GM13976 (cell line): ENCODE measurements at regions not wholly inside any gene's neighbourhood (a gene's known extent, or its start where the extent isn't known, plus 50 kb on each side); places are given as distances from the start of the nearest gene placed in this dataset.

Source experiments
- DNase-seq: peaks from one replicate; pipeline ENCODE4 v3.0.0; 2012; ENCODE audit warnings: low spot score
- in situ Hi-C: fragments of 300-500 bp; cut with MboI; formaldehyde crosslinking; loops from one replicate; pipeline ENCODE4 v1.12.0; 2022; ENCODE audit warnings: low sequenced_read_pairs, mixed read lengths, inconsistent platforms; ENCODE audit not compliant: unreplicated experiment
- TF ChIP-seq, protein P1 (sequence below): IDR thresholded peaks from 2 replicates; pipeline ENCODE4 v1.5.1; 2012; ENCODE audit warnings: borderline replicate concordance, mild to moderate bottlenecking; ENCODE audit not compliant: insufficient read depth; ENCODE audit errors: extremely low read depth, missing control alignments, control extremely low read depth

- DNase-seq = no peak
- in situ Hi-C loops = no loop called here
- TF ChIP-seq, protein P1, sequence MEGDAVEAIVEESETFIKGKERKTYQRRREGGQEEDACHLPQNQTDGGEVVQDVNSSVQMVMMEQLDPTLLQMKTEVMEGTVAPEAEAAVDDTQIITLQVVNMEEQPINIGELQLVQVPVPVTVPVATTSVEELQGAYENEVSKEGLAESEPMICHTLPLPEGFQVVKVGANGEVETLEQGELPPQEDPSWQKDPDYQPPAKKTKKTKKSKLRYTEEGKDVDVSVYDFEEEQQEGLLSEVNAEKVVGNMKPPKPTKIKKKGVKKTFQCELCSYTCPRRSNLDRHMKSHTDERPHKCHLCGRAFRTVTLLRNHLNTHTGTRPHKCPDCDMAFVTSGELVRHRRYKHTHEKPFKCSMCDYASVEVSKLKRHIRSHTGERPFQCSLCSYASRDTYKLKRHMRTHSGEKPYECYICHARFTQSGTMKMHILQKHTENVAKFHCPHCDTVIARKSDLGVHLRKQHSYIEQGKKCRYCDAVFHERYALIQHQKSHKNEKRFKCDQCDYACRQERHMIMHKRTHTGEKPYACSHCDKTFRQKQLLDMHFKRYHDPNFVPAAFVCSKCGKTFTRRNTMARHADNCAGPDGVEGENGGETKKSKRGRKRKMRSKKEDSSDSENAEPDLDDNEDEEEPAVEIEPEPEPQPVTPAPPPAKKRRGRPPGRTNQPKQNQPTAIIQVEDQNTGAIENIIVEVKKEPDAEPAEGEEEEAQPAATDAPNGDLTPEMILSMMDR = no peak
These were observed 501.7 kb downstream of the ARHGEF28 start for GRCh38 chr5:74127381-74128320.

- no peak for DNase-seq
- in situ Hi-C loops = no loop called here
- TF ChIP-seq, protein P1 = no peak
These were observed 500.3 kb downstream of the ARHGEF28 start for GRCh38 chr5:74126294-74126693.

DNA sequence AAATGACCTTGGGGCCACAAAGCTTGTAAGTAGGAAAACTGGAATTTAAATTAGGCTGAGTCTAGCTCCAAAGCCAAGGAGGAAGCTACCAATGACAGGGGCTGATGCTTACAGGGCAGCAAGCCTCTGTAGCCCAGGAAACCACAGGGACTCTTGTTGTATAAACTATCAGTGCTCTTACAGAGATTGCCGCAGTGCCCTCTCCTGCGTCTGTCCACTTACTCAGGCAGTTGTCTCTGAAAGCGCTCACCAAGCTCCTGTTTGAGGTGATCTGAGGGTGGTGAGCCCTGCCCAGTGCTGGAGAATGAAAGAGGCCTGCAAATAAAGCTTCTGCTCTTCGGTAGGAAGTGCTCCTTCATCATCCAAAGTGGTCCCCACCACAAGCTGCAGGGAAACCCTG lies 498.8 kb downstream of the ARHGEF28 start:
- in situ Hi-C loops = no loop called here
- DNase-seq = no peak
- TF ChIP-seq, protein P1 = no peak

GRCh38 chr5:74123929-74124328 lies 497.9 kb downstream of the ARHGEF28 start:
- no peak for DNase-seq
- TF ChIP-seq, protein P1 = no peak
- in situ Hi-C loops = no loop called here

GRCh38 chr5:74122979-74123590 lies 497.1 kb downstream of the ARHGEF28 start:
- no peak for DNase-seq
- TF ChIP-seq, protein P1 = no peak
- in situ Hi-C loops = no loop called here

- no peak for DNase-seq
- TF ChIP-seq, protein P1 = no peak
- in situ Hi-C loops = no loop called here
These were observed 496.2 kb downstream of the ARHGEF28 start for GRCh38 chr5:74122175-74122574.
